ENCODE measurements at regions not wholly inside any gene's neighbourhood (a gene's known extent, or its start where the extent isn't known, plus 50 kb on each side); places are given as distances from the start of the nearest gene placed in this dataset.
"Not testable (repeated sequence)": the region's sequence is repeated elsewhere in the genome, so short reads cannot be mapped to it uniquely, and the experiment has no call there.

GRCh38 chr5:143979044-143979690 lies 167.2 kb downstream of the HMHB1 start:
- no peak for DNase-seq (ENCODE audit: low read depth)
- no peaks in the 10 kb centered on the region for H3K36me3 ChIP-seq (ENCODE audit: control insufficient read depth, insufficient read depth, low read length)
- H3K27me3 ChIP-seq (ENCODE audit: control insufficient read depth, insufficient read depth, low read length) = no peaks in the 10 kb centered on the region
- ChIA-PET POLR2A (interaction anchor here (0.6 kb wide), 1 partner anchor 443 kb away, joined by 3 read pairs; no protein-coding TSS in a partner anchor), CTCF (interaction anchor here (0.9 to 1.2 kb wide), 4 partner anchors 11 to 167 kb away, joined by 3 to 5 read pairs (median 4); no protein-coding TSS in a partner anchor)
- TF ChIP-seq CTCF (IDR thresholded peaks at IDR 0.05; ENCODE audit: insufficient read depth, low read depth, low read length) = no peak
- H3K4me3 ChIP-seq (ENCODE audit: low read depth, low read length) = no peak overlapping the region

- Histone ChIP-seq H3K36me3 (ENCODE audit: control insufficient read depth, insufficient read depth, low read length) (no peaks in the 10 kb centered on the region), H3K4me3 (ENCODE audit: low read depth, low read length) (no peak overlapping the region), H3K27me3 (ENCODE audit: control insufficient read depth, insufficient read depth, low read length) (no peaks in the 10 kb centered on the region)
- no peak for DNase-seq (ENCODE audit: low read depth)
- CTCF ChIA-PET = interaction anchor here (1.0 to 1.1 kb wide), 2 partner anchors 22 to 159 kb away, joined by 3 read pairs; no protein-coding TSS in a partner anchor
- no peak for TF ChIP-seq CTCF (IDR thresholded peaks at IDR 0.05; ENCODE audit: insufficient read depth, low read depth, low read length)
- POLR2A ChIA-PET = no interaction called here
Measured at GRCh38 chr5:143980506-143980905, 168.5 kb downstream of the HMHB1 start.

GRCh38 chr5:143982957-143983356 lies 171.0 kb downstream of the HMHB1 start:
- CTCF ChIA-PET; H3K36me3 ChIP-seq (ENCODE audit: control insufficient read depth, insufficient read depth, low read length); H3K27me3 ChIP-seq (ENCODE audit: control insufficient read depth, insufficient read depth, low read length); POLR2A ChIA-PET; DNase-seq (ENCODE audit: low read depth); H3K4me3 ChIP-seq (ENCODE audit: low read depth, low read length): not testable (repeated sequence)

GRCh38 chr5:143985832-143986515 lies 174.0 kb downstream of the HMHB1 start:
- ChIA-PET POLR2A (interaction anchor here (0.5 to 0.9 kb wide), 3 partner anchors 46 to 432 kb away, joined by 3 to 4 read pairs (median 3); partner anchors contain the start of genes KCTD16 and YIPF5), CTCF (interaction anchor here (1.2 to 1.6 kb wide), 5 partner anchors 9 to 157 kb away, joined by 3 to 6 read pairs (median 4); no protein-coding TSS in a partner anchor)
- H3K4me3 ChIP-seq (ENCODE audit: low read depth, low read length) = no peak overlapping the region
- no peak for TF ChIP-seq CTCF (IDR thresholded peaks at IDR 0.05; ENCODE audit: insufficient read depth, low read depth, low read length)
- no peaks in the 10 kb centered on the region for H3K36me3 ChIP-seq (ENCODE audit: control insufficient read depth, insufficient read depth, low read length)
- DNase-seq (ENCODE audit: low read depth) = peak; percentile 46
- no peaks in the 10 kb centered on the region for H3K27me3 ChIP-seq (ENCODE audit: control insufficient read depth, insufficient read depth, low read length)

GRCh38 chr5:143986516-143987212 lies 174.7 kb downstream of the HMHB1 start:
- no peak for TF ChIP-seq CTCF (IDR thresholded peaks at IDR 0.05; ENCODE audit: insufficient read depth, low read depth, low read length)
- ChIA-PET POLR2A (interaction anchor here (0.6 to 0.9 kb wide), 2 partner anchors 184 to 432 kb away, joined by 3 to 4 read pairs; partner anchors contain the start of genes KCTD16 and YIPF5), CTCF (interaction anchor here (0.8 to 1.6 kb wide), 6 partner anchors 9 to 156 kb away, joined by 3 to 6 read pairs (median 4); no protein-coding TSS in a partner anchor)
- peak; percentile 43 for DNase-seq (ENCODE audit: low read depth)
- H3K36me3 ChIP-seq (ENCODE audit: control insufficient read depth, insufficient read depth, low read length) = no peaks in the 10 kb centered on the region
- H3K4me3 ChIP-seq (ENCODE audit: low read depth, low read length) = no peak overlapping the region
- H3K27me3 ChIP-seq (ENCODE audit: control insufficient read depth, insufficient read depth, low read length) = no peaks in the 10 kb centered on the region
